ENCODE measurements at regions not wholly inside any gene's neighbourhood (a gene's known extent, or its start where the extent isn't known, plus 50 kb on each side); places are given as distances from the start of the nearest gene placed in this dataset.
A peak's percentile ranks its signal among the peaks of the same experiment; 100 is the strongest.
"Not testable (repeated sequence)": the region's sequence is repeated elsewhere in the genome, so short reads cannot be mapped to it uniquely, and the experiment has no call there.

DNA sequence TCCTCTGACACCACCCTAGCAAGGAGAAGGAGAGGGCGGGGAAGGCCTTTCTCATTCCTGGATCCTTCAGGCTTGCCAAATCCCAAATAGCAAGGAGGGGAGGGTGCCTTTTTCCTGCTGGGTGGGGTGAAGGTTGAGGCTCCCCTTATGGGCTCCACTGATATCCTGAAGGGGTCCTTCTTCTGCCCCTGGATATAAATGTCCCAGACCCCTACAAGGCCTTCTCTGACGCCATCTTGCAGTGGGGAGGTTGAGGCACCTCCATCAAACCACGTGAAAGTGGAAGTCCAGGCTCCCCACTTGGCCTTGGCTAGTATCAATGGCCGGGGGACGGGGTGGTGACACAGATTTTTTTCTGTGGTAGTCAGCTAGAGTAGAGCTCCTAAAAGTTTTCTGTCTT lies 371.3 kb downstream of the GLRX3 start:
- WGBS (ENCODE audit: insufficient coverage, low lambda C conversion rate), result no CpG with 5 or more reads among the region's 5 CpGs
- H3K27me3 ChIP-seq (ENCODE audit: control insufficient read depth, insufficient read depth, low read length), result peaks cover 3% of the 10 kb centered on the region
- DNase-seq, result no peak
- H3K27ac ChIP-seq (ENCODE audit: low read length), result no peak overlapping the region
- H3K9me3 ChIP-seq (ENCODE audit: control insufficient read depth, low read depth, low read length), result no peaks in the 10 kb centered on the region
- H3K4me1 ChIP-seq (ENCODE audit: control insufficient read depth, insufficient read depth, low read length), result no peaks in the 10 kb centered on the region
- no peak overlapping the region for H3K4me3 ChIP-seq (ENCODE audit: low read length)
- no peaks in the 10 kb centered on the region for H3K36me3 ChIP-seq (ENCODE audit: control insufficient read depth, insufficient read depth, low read length)

- WGBS (ENCODE audit: insufficient coverage, low lambda C conversion rate), result no CpG with 5 or more reads among the region's 25 CpGs
- Histone ChIP-seq H3K4me3 (ENCODE audit: low read length) (no peak overlapping the region), H3K4me1 (ENCODE audit: control insufficient read depth, insufficient read depth, low read length) (no peaks in the 10 kb centered on the region), H3K36me3 (ENCODE audit: control insufficient read depth, insufficient read depth, low read length) (no peaks in the 10 kb centered on the region), H3K27me3 (ENCODE audit: control insufficient read depth, insufficient read depth, low read length) (peaks cover 3% of the 10 kb centered on the region), H3K9me3 (ENCODE audit: control insufficient read depth, low read depth, low read length) (no peaks in the 10 kb centered on the region), H3K27ac (ENCODE audit: low read length) (no peak overlapping the region)
- DNase-seq, result no peak
These were observed 373.9 kb downstream of the GLRX3 start for GRCh38 chr10:130509881-130510689.

DNA sequence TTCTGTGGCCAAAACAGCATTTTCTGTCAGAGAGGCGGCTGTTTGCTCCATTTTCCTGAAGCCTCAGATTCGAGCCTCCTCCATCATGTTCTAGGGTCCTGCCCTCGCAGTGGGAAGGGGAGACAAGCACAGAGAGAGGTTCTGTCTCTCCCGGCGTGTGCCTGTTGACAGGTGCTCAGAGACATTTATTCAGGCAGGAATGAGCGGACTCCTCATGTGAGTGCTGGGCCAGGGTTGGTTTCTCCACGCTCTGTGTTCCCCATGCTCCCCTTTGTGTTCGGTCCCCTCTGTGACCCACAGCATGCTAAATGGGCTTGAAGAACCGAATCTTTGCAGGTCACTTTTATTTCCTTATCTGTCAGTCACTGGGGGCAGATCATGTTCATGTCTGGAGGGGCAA lies 374.6 kb downstream of the GLRX3 start:
- whole genome bisulfite sequencing (ENCODE audit: insufficient coverage, low lambda C conversion rate), result no CpG with 5 or more reads among the region's 9 CpGs
- H3K4me1 ChIP-seq (ENCODE audit: control insufficient read depth, insufficient read depth, low read length), result no peaks in the 10 kb centered on the region
- DNase-seq, result no peak
- H3K4me3 ChIP-seq (ENCODE audit: low read length), result no peak overlapping the region
- H3K9me3 ChIP-seq (ENCODE audit: control insufficient read depth, low read depth, low read length), result no peaks in the 10 kb centered on the region
- no peaks in the 10 kb centered on the region for H3K36me3 ChIP-seq (ENCODE audit: control insufficient read depth, insufficient read depth, low read length)
- H3K27me3 ChIP-seq (ENCODE audit: control insufficient read depth, insufficient read depth, low read length), result peaks cover 3% of the 10 kb centered on the region
- no peak overlapping the region for H3K27ac ChIP-seq (ENCODE audit: low read length)

DNA sequence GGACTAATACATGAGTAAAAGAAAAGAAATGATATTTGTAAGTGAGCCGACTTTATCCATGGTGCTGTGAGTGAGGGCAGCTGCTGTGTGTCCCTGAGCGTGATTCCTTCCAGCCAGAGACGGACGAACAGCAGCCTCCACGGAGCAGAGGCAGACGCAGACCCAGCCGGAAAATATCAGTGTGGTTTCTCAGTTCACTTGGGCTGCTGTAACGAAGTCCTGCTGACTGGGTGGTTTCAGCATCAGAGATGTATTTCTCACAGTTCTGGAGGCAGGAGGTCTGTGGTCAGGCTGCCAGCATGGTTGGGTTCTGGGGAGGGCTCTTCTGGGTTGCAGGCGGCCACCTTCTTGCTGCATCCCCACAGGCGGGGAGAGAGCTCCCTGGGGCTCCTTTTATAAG lies 375.6 kb downstream of the GLRX3 start:
- WGBS (ENCODE audit: insufficient coverage, low lambda C conversion rate), result no CpG with 5 or more reads among the region's 10 CpGs
- H3K27me3 ChIP-seq (ENCODE audit: control insufficient read depth, insufficient read depth, low read length), result peaks cover 3% of the 10 kb centered on the region
- no peak for DNase-seq

GRCh38 chr10:130512936-130513335 lies 376.7 kb downstream of the GLRX3 start:
- WGBS (ENCODE audit: insufficient coverage, low lambda C conversion rate), result no CpG with 5 or more reads among the region's 1 CpG
- Histone ChIP-seq H3K9me3 (ENCODE audit: control insufficient read depth, low read depth, low read length) (no peaks in the 10 kb centered on the region), H3K27me3 (ENCODE audit: control insufficient read depth, insufficient read depth, low read length) (no peaks in the 10 kb centered on the region), H3K36me3 (ENCODE audit: control insufficient read depth, insufficient read depth, low read length) (no peaks in the 10 kb centered on the region), H3K4me1 (ENCODE audit: control insufficient read depth, insufficient read depth, low read length) (peaks cover 4% of the 10 kb centered on the region), H3K4me3 (ENCODE audit: low read length) (no peak overlapping the region), H3K27ac (ENCODE audit: low read length) (no peak overlapping the region)
- DNase-seq, result no peak

More for the DNA sequence above, 375.6 kb downstream of the GLRX3 start:
- Histone ChIP-seq H3K4me1 (ENCODE audit: control insufficient read depth, insufficient read depth, low read length) (peaks cover 4% of the 10 kb centered on the region), H3K27ac (ENCODE audit: low read length) (no peak overlapping the region), H3K4me3 (ENCODE audit: low read length) (no peak overlapping the region), H3K36me3 (ENCODE audit: control insufficient read depth, insufficient read depth, low read length) (no peaks in the 10 kb centered on the region), H3K9me3 (ENCODE audit: control insufficient read depth, low read depth, low read length) (no peaks in the 10 kb centered on the region)

- peaks cover 3% of the 10 kb centered on the region for H3K9me3 ChIP-seq (ENCODE audit: control insufficient read depth, low read depth, low read length)
- peaks cover 4% of the 10 kb centered on the region for H3K4me1 ChIP-seq (ENCODE audit: control insufficient read depth, insufficient read depth, low read length)
- H3K27ac ChIP-seq (ENCODE audit: low read length), result no peak overlapping the region
- no peaks in the 10 kb centered on the region for H3K27me3 ChIP-seq (ENCODE audit: control insufficient read depth, insufficient read depth, low read length)
- H3K4me3 ChIP-seq (ENCODE audit: low read length), result no peak overlapping the region
- 60% methylated on average over 1 of the region's 13 CpGs for WGBS (ENCODE audit: insufficient coverage, low lambda C conversion rate)
- no peaks in the 10 kb centered on the region for H3K36me3 ChIP-seq (ENCODE audit: control insufficient read depth, insufficient read depth, low read length)
- no peak for DNase-seq
These were observed 377.7 kb downstream of the GLRX3 start for GRCh38 chr10:130513686-130514476.

DNA sequence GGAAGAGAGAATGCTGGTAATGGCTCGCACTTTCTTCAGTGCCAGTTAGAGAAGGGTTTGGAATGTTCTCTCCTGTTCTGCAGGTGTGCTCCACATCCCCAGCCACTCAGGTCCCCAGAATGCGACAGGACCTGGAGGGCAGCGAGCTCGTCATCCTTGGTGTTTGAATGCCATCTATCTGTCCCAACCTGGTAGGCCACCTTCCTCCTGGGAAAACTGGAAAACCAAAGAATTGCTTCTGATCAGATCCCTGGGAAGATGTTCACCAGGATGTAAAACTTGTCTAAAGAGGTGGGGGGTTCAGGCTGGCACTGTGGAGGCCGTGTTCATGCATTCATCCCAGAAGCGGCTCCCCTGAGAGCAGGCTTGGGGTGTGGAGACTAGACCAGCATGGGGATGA lies 379.5 kb downstream of the GLRX3 start:
- WGBS (ENCODE audit: insufficient coverage, low lambda C conversion rate), result no CpG with 5 or more reads among the region's 6 CpGs
- no peaks in the 10 kb centered on the region for H3K36me3 ChIP-seq (ENCODE audit: control insufficient read depth, insufficient read depth, low read length)
- H3K27ac ChIP-seq (ENCODE audit: low read length), result no peak overlapping the region
- peaks cover 4% of the 10 kb centered on the region for H3K4me1 ChIP-seq (ENCODE audit: control insufficient read depth, insufficient read depth, low read length)
- H3K9me3 ChIP-seq (ENCODE audit: control insufficient read depth, low read depth, low read length), result peaks cover 3% of the 10 kb centered on the region
- H3K27me3 ChIP-seq (ENCODE audit: control insufficient read depth, insufficient read depth, low read length), result no peaks in the 10 kb centered on the region
- no peak for DNase-seq
- H3K4me3 ChIP-seq (ENCODE audit: low read length), result no peak overlapping the region

DNA sequence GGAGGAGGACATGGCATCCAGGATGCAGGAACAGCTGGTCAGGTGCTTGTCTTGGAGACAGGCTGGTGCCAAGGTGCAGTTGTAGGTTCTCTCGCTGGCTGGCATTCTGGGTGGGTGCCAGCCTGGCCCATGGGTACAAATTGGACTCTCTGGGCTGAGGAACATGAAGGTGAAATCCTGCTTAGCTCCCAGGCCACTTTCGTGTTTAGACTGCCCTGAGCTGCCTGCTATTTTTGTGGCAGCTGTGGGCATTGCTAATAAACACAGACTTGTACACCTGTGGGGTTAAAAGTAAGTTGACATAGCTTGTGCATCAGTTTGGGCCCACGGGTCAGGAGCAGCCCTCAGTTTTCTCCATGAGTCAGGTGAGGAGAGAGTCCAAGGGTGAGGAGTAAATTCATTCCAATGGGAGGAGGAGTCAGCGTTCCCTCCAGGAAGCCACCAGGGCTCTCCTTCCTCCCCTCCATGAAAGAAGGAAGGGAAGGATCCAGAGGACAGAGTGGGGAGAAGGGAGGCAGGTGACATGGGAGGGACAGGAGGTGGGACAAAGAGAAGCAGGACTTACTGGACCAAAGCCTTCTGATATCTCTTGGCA lies 380.0 kb downstream of the GLRX3 start:
- H3K27me3 ChIP-seq (ENCODE audit: control insufficient read depth, insufficient read depth, low read length), result no peaks in the 10 kb centered on the region
- H3K27ac ChIP-seq (ENCODE audit: low read length), result no peak overlapping the region
- WGBS (ENCODE audit: insufficient coverage, low lambda C conversion rate), result 100% methylated on average over 1 of the region's 4 CpGs
- no peak overlapping the region for H3K4me3 ChIP-seq (ENCODE audit: low read length)
- peak; percentile 12 to 71 for DNase-seq
- peaks cover 4% of the 10 kb centered on the region for H3K4me1 ChIP-seq (ENCODE audit: control insufficient read depth, insufficient read depth, low read length)
- peaks cover 3% of the 10 kb centered on the region for H3K9me3 ChIP-seq (ENCODE audit: control insufficient read depth, low read depth, low read length)
- no peaks in the 10 kb centered on the region for H3K36me3 ChIP-seq (ENCODE audit: control insufficient read depth, insufficient read depth, low read length)

DNA sequence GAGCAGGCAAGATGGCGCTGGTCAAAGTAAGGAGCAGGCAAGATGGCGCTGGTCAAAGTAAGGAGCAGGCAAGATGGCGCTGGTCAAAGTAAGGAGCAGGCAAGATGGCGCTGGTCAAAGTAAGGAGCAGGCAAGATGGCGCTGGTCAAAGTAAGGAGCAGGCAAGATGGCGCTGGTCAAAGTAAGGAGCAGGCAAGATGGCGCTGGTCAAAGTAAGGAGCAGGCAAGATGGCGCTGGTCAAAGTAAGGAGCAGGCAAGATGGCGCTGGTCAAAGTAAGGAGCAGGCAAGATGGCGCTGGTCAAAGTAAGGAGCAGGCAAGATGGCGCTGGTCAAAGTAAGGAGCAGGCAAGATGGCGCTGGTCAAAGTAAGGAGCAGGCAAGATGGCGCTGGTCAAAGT lies 382.7 kb downstream of the GLRX3 start:
- not testable (repeated sequence) for DNase-seq
- WGBS (ENCODE audit: insufficient coverage, low lambda C conversion rate), result no CpG with 5 or more reads among the region's 13 CpGs

DNA sequence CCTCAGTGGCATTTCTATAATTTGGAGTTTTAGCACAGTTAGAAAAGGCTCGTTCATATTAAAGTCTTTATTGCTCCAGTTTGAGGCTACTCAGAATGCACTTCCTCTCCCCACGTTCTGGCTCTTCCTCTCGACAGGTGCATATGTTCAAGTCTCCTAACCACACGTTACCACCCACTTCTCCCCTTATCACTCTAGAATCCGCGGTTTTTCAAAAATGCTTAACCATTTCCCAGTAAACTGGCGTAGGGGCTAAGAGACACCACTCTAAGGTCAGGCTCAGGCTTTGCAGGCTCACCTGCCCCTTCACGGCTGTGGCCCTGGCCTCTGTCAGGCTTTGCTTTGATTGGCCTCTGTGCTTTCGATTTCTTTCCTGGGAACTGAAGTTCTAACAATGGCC lies 383.6 kb downstream of the GLRX3 start:
- H3K27me3 ChIP-seq (ENCODE audit: control insufficient read depth, insufficient read depth, low read length), result no peaks in the 10 kb centered on the region
- H3K27ac ChIP-seq (ENCODE audit: low read length), result no peak overlapping the region
- H3K4me1 ChIP-seq (ENCODE audit: control insufficient read depth, insufficient read depth, low read length), result peaks cover 4% of the 10 kb centered on the region
- no peak overlapping the region for H3K4me3 ChIP-seq (ENCODE audit: low read length)
- DNase-seq, result no peak
- no peaks in the 10 kb centered on the region for H3K36me3 ChIP-seq (ENCODE audit: control insufficient read depth, insufficient read depth, low read length)
- 100% methylated on average over 4 of the region's 9 CpGs for WGBS (ENCODE audit: insufficient coverage, low lambda C conversion rate)
- H3K9me3 ChIP-seq (ENCODE audit: control insufficient read depth, low read depth, low read length), result peaks cover 3% of the 10 kb centered on the region

More for the DNA sequence above, 382.7 kb downstream of the GLRX3 start:
- not testable (repeated sequence) for H3K4me1 ChIP-seq (ENCODE audit: control insufficient read depth, insufficient read depth, low read length); H3K36me3 ChIP-seq (ENCODE audit: control insufficient read depth, insufficient read depth, low read length); H3K27me3 ChIP-seq (ENCODE audit: control insufficient read depth, insufficient read depth, low read length); H3K27ac ChIP-seq (ENCODE audit: low read length); H3K4me3 ChIP-seq (ENCODE audit: low read length); H3K9me3 ChIP-seq (ENCODE audit: control insufficient read depth, low read depth, low read length)
